Parathyroid adenoma (tissue), 2 donors: ENCODE measurements at regions not wholly inside any gene's neighbourhood (a gene's known extent, or its start where the extent isn't known, plus 50 kb on each side); places are given as distances from the start of the nearest gene placed in this dataset.

Experiments
- H2AFZ ChIP-seq: fragments of 300-600 bp; sonication (generic); one replicate; pipeline ENCODE4 v1.7.0; 2017; ENCODE audit warnings: antibody characterized with exemption, mild to moderate bottlenecking
- H3K27ac ChIP-seq: fragments of 300-600 bp; sonication (generic); one replicate; pipeline ENCODE4 v1.7.0; 2017
- H3K27me3 ChIP-seq: fragments of 300-600 bp; sonication (generic); one replicate; pipeline ENCODE4 v1.7.0; 2017; ENCODE audit warnings: low read length; ENCODE audit not compliant: control insufficient read depth, insufficient read depth
- H3K36me3 ChIP-seq: fragments of 300-600 bp; sonication (generic); one replicate; pipeline ENCODE4 v1.7.0; 2017; ENCODE audit warnings: low read length; ENCODE audit not compliant: control insufficient read depth, insufficient read depth
- H3K4me1 ChIP-seq: fragments of 300-600 bp; sonication (generic); one replicate; pipeline ENCODE4 v1.7.0; 2017; ENCODE audit warnings: control low read depth
- H3K4me2 ChIP-seq: fragments of 300-600 bp; sonication (generic); one replicate; pipeline ENCODE4 v1.7.0; 2017; ENCODE audit warnings: low read length
- H3K4me3 ChIP-seq: fragments of 300-600 bp; sonication (generic); one replicate; pipeline ENCODE4 v1.7.0; 2017; ENCODE audit warnings: low read depth, low read length
- H3K79me2 ChIP-seq: fragments of 300-600 bp; sonication (generic); one replicate; pipeline ENCODE4 v1.7.0; 2017; ENCODE audit warnings: control low read depth
- H3K9ac ChIP-seq: fragments of 300-600 bp; sonication (generic); one replicate; pipeline ENCODE4 v1.7.0; 2017; ENCODE audit warnings: mild to moderate bottlenecking
- H3K9me3 ChIP-seq: fragments of 300-600 bp; sonication (generic); one replicate; pipeline ENCODE4 v1.7.0; 2017; ENCODE audit warnings: low read length; ENCODE audit not compliant: control insufficient read depth
- CTCF ChIP-seq: fragments of 300-600 bp; sonication (generic); IDR thresholded peaks from one replicate; pipeline ENCODE4 v1.7.0; 2017; ENCODE audit warnings: antibody characterized with exemption, mild to moderate bottlenecking
- donor health status: primary hyperparathyroidism.

- H3K4me3 ChIP-seq: no peak overlapping the region
- H3K4me1 ChIP-seq: no peaks in the 10 kb centered on the region
- H3K9me3 ChIP-seq: no peaks in the 10 kb centered on the region
- no peak overlapping the region for H2AFZ ChIP-seq
- no peak overlapping the region for H3K9ac ChIP-seq
- no peaks in the 10 kb centered on the region for H3K27me3 ChIP-seq
- H3K4me2 ChIP-seq: no peak overlapping the region
- no peaks in the 10 kb centered on the region for H3K36me3 ChIP-seq
- no peak overlapping the region for H3K27ac ChIP-seq
- TF ChIP-seq CTCF: no peak
- H3K79me2 ChIP-seq: no peaks in the 10 kb centered on the region
Measured at GRCh38 chr1:38778051-38778450, 81.5 kb downstream of the RRAGC start.

- Histone ChIP-seq H3K9me3 (no peaks in the 10 kb centered on the region), H2AFZ (no peak overlapping the region), H3K9ac (no peak overlapping the region), H3K27ac (no peak overlapping the region), H3K4me1 (no peaks in the 10 kb centered on the region), H3K4me3 (no peak overlapping the region), H3K36me3 (no peaks in the 10 kb centered on the region), H3K27me3 (no peaks in the 10 kb centered on the region), H3K79me2 (no peaks in the 10 kb centered on the region), H3K4me2 (no peak overlapping the region)
- TF ChIP-seq CTCF: no peak
Measured at GRCh38 chr1:38777464-38777957, 82.1 kb downstream of the RRAGC start.

GRCh38 chr1:38776466-38777065, 83.0 kb downstream of the RRAGC start:
- H2AFZ ChIP-seq: no peak overlapping the region
- no peak overlapping the region for H3K4me2 ChIP-seq
- no peaks in the 10 kb centered on the region for H3K4me1 ChIP-seq
- H3K27me3 ChIP-seq: no peaks in the 10 kb centered on the region
- no peak overlapping the region for H3K9ac ChIP-seq
- no peak overlapping the region for H3K27ac ChIP-seq
- H3K79me2 ChIP-seq: no peaks in the 10 kb centered on the region
- no peaks in the 10 kb centered on the region for H3K9me3 ChIP-seq
- no peak overlapping the region for H3K4me3 ChIP-seq
- H3K36me3 ChIP-seq: no peaks in the 10 kb centered on the region
- no peak for TF ChIP-seq CTCF

- no peaks in the 10 kb centered on the region for H3K36me3 ChIP-seq
- H3K4me2 ChIP-seq: no peak overlapping the region
- H3K27ac ChIP-seq: no peak overlapping the region
- no peak overlapping the region for H3K9ac ChIP-seq
- H3K9me3 ChIP-seq: no peaks in the 10 kb centered on the region
- no peak overlapping the region for H3K4me3 ChIP-seq
- H3K4me1 ChIP-seq: no peaks in the 10 kb centered on the region
- H2AFZ ChIP-seq: no peak overlapping the region
- no peaks in the 10 kb centered on the region for H3K27me3 ChIP-seq
- H3K79me2 ChIP-seq: no peaks in the 10 kb centered on the region
- no peak for TF ChIP-seq CTCF
Measured at GRCh38 chr1:38775175-38775845, 84.3 kb downstream of the RRAGC start.

GRCh38 chr1:38773483-38773882, 86.1 kb downstream of the RRAGC start:
- H3K9me3 ChIP-seq: no peaks in the 10 kb centered on the region
- H3K4me1 ChIP-seq: no peaks in the 10 kb centered on the region
- TF ChIP-seq CTCF: no peak

More at GRCh38 chr1:38773483-38773882, 86.1 kb downstream of the RRAGC start:
- no peaks in the 10 kb centered on the region for H3K36me3 ChIP-seq
- H3K27me3 ChIP-seq: no peaks in the 10 kb centered on the region
- H3K9ac ChIP-seq: no peak overlapping the region
- no peaks in the 10 kb centered on the region for H3K79me2 ChIP-seq
- H3K4me3 ChIP-seq: no peak overlapping the region
- H3K4me2 ChIP-seq: no peak overlapping the region
- no peak overlapping the region for H3K27ac ChIP-seq
- no peak overlapping the region for H2AFZ ChIP-seq
